ENCODE measurements at regions not wholly inside any gene's neighbourhood (a gene's known extent, or its start where the extent isn't known, plus 50 kb on each side); places are given as distances from the start of the nearest gene placed in this dataset.

GRCh38 chr3:102192575-102192974 is 242.2 kb upstream of the ZPLD1 start:
- ChIA-PET CTCF (no interaction called here), POLR2A (ENCODE audit: low non-redundant PET) (no interaction called here)
- no peak overlapping the region for H3K27ac ChIP-seq
- peak; percentile 7 for DNase-seq (ENCODE audit: low spot score)
- TF ChIP-seq CTCF (conservative IDR thresholded peaks at IDR 0.05; ENCODE audit: low read depth) = no peak

GRCh38 chr3:102193255-102193654 is 241.6 kb upstream of the ZPLD1 start:
- CTCF ChIA-PET = interaction anchor here (1.0 kb wide), 1 partner anchor 14 kb away, joined by 3 read pairs; no protein-coding TSS in a partner anchor

GRCh38 chr3:102194001-102194400 is 240.8 kb upstream of the ZPLD1 start:
- no peak for TF ChIP-seq CTCF (conservative IDR thresholded peaks at IDR 0.05; ENCODE audit: low read depth)
- POLR2A ChIA-PET (ENCODE audit: low non-redundant PET) = no interaction called here
- no peak overlapping the region for H3K27ac ChIP-seq
- CTCF ChIA-PET = interaction anchor here (1.0 kb wide), 1 partner anchor 14 kb away, joined by 3 read pairs; no protein-coding TSS in a partner anchor
- DNase-seq (ENCODE audit: low spot score) = no peak

More at GRCh38 chr3:102193255-102193654, 241.6 kb upstream of the ZPLD1 start:
- POLR2A ChIA-PET (ENCODE audit: low non-redundant PET) = no interaction called here
- TF ChIP-seq CTCF (conservative IDR thresholded peaks at IDR 0.05; ENCODE audit: low read depth) = no peak
- H3K27ac ChIP-seq = no peak overlapping the region
- DNase-seq (ENCODE audit: low spot score) = no peak

GRCh38 chr3:102194760-102195159 is 240.1 kb upstream of the ZPLD1 start:
- CTCF ChIA-PET = no interaction called here
- H3K27ac ChIP-seq = peak overlapping the region; percentile 60
- POLR2A ChIA-PET (ENCODE audit: low non-redundant PET) = interaction anchor here (1.0 kb wide), 1 partner anchor 346 kb away, joined by 3 read pairs; the partner anchor contains the start of gene NFKBIZ
- DNase-seq (ENCODE audit: low spot score) = no peak
- no peak for TF ChIP-seq CTCF (conservative IDR thresholded peaks at IDR 0.05; ENCODE audit: low read depth)

- ChIA-PET CTCF (interaction anchor here (0.6 kb wide), 2 partner anchors 30 to 34 kb away, joined by 3 to 4 read pairs; no protein-coding TSS in a partner anchor), POLR2A (ENCODE audit: low non-redundant PET) (interaction anchor here (1.0 kb wide), 1 partner anchor 346 kb away, joined by 3 read pairs; the partner anchor contains the start of gene NFKBIZ)
- peak; percentile 76 for DNase-seq (ENCODE audit: low spot score)
- H3K27ac ChIP-seq = peak overlapping the region; percentile 60
- TF ChIP-seq CTCF (conservative IDR thresholded peaks at IDR 0.05; ENCODE audit: low read depth) = no peak
These were observed 239.4 kb upstream of the ZPLD1 start for GRCh38 chr3:102195198-102195948.

GRCh38 chr3:102200126-102200525 is 234.7 kb upstream of the ZPLD1 start:
- no peak for DNase-seq (ENCODE audit: low spot score)
- no peak overlapping the region for H3K27ac ChIP-seq
- ChIA-PET CTCF (interaction anchor here (0.7 kb wide), 1 partner anchor 375 kb away, joined by 3 read pairs; no protein-coding TSS in a partner anchor), POLR2A (ENCODE audit: low non-redundant PET) (no interaction called here)
- TF ChIP-seq CTCF (conservative IDR thresholded peaks at IDR 0.05; ENCODE audit: low read depth) = no peak
